ENCODE measurements at regions not wholly inside any gene's neighbourhood (a gene's known extent, or its start where the extent isn't known, plus 50 kb on each side); places are given as distances from the start of the nearest gene placed in this dataset.

DNA sequence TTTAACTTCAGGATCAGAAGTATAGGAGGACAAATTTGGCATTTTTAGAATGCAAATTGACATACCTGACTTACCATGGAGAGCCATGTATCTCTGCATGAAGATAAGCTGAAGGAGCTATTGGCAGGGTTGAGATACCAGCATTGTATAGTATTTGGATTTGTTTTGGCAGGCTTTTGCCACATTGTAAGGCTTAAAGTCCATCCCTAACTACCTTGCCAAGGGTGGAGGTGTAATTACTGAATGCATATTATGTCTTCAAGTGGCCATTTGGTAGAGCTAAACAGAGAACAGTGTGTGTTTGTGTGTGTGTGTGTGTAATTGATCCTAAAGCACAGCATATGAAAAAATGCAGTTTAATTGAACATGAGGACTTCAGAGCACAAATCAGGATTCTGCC, 324.7 kb downstream of the FAM170A start:
- TF ChIP-seq, protein P1, sequence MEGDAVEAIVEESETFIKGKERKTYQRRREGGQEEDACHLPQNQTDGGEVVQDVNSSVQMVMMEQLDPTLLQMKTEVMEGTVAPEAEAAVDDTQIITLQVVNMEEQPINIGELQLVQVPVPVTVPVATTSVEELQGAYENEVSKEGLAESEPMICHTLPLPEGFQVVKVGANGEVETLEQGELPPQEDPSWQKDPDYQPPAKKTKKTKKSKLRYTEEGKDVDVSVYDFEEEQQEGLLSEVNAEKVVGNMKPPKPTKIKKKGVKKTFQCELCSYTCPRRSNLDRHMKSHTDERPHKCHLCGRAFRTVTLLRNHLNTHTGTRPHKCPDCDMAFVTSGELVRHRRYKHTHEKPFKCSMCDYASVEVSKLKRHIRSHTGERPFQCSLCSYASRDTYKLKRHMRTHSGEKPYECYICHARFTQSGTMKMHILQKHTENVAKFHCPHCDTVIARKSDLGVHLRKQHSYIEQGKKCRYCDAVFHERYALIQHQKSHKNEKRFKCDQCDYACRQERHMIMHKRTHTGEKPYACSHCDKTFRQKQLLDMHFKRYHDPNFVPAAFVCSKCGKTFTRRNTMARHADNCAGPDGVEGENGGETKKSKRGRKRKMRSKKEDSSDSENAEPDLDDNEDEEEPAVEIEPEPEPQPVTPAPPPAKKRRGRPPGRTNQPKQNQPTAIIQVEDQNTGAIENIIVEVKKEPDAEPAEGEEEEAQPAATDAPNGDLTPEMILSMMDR (IDR thresholded peaks at IDR 0.05): no peak
- TF ChIP-seq POLR2A (IDR thresholded peaks at IDR 0.05): no peak
